Panc1 (cell line): ENCODE measurements at regions not wholly inside any gene's neighbourhood (a gene's known extent, or its start where the extent isn't known, plus 50 kb on each side); places are given as distances from the start of the nearest gene placed in this dataset.

Experiments
- POLR2AphosphoS5 ChIP-seq: IDR thresholded peaks from 2 replicates; pipeline ENCODE4 v1.6.1; 2012; ENCODE audit warnings: mild to moderate bottlenecking, low read depth, low read length, moderate library complexity
- SIN3A ChIP-seq: IDR thresholded peaks from 2 replicates; pipeline ENCODE4 v1.6.1; 2012; ENCODE audit warnings: low read depth, mild to moderate bottlenecking, low read length, moderate library complexity, borderline replicate concordance; ENCODE audit not compliant: insufficient read depth
- TF ChIP-seq, protein P1 (sequence below), 2 experiments: IDR thresholded peaks; 2 replicates each; pipeline ENCODE4 v1.6.1; 2011 to 2012; ENCODE audit warnings: low read depth in 2 of 2, control low read depth in 1 of 2, low read length in 1 of 2, mild to moderate bottlenecking in 1 of 2, moderate library complexity in 1 of 2; ENCODE audit not compliant: insufficient read depth in 1 of 2
- TF ChIP-seq, protein P2 (sequence below): fragments of 450-650 bp; IDR thresholded peaks from 2 replicates; pipeline ENCODE4 v1.5.1; 2017; ENCODE audit warnings: mild to moderate bottlenecking

DNA sequence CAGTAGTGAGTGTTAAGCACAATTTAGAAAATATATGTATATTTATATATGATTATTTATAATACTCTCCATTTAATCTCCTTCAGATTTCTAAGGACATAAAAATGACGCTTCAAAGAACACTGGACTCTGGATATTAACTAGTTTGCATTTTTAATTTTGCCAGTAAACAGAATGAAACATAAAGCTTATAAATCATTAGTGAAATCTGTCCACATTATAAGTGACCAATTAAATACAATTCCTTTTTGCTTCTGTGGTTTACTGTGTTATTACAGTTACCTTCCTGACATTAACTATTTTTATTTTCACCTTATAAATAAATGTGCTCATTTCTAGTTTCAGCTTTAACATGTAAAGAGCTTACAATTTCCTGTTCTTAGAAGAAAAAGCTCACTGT lies 1081.1 kb upstream of the EPHA6 start:
- TF ChIP-seq POLR2AphosphoS5, result no peak
- TF ChIP-seq, protein P1, sequence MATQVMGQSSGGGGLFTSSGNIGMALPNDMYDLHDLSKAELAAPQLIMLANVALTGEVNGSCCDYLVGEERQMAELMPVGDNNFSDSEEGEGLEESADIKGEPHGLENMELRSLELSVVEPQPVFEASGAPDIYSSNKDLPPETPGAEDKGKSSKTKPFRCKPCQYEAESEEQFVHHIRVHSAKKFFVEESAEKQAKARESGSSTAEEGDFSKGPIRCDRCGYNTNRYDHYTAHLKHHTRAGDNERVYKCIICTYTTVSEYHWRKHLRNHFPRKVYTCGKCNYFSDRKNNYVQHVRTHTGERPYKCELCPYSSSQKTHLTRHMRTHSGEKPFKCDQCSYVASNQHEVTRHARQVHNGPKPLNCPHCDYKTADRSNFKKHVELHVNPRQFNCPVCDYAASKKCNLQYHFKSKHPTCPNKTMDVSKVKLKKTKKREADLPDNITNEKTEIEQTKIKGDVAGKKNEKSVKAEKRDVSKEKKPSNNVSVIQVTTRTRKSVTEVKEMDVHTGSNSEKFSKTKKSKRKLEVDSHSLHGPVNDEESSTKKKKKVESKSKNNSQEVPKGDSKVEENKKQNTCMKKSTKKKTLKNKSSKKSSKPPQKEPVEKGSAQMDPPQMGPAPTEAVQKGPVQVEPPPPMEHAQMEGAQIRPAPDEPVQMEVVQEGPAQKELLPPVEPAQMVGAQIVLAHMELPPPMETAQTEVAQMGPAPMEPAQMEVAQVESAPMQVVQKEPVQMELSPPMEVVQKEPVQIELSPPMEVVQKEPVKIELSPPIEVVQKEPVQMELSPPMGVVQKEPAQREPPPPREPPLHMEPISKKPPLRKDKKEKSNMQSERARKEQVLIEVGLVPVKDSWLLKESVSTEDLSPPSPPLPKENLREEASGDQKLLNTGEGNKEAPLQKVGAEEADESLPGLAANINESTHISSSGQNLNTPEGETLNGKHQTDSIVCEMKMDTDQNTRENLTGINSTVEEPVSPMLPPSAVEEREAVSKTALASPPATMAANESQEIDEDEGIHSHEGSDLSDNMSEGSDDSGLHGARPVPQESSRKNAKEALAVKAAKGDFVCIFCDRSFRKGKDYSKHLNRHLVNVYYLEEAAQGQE (IDR thresholded peaks at IDR 0.05; ENCODE audit: insufficient read depth in 1 of 2, low read depth in 2 of 2, low read length in 1 of 2), result no peak
- TF ChIP-seq, protein P2, sequence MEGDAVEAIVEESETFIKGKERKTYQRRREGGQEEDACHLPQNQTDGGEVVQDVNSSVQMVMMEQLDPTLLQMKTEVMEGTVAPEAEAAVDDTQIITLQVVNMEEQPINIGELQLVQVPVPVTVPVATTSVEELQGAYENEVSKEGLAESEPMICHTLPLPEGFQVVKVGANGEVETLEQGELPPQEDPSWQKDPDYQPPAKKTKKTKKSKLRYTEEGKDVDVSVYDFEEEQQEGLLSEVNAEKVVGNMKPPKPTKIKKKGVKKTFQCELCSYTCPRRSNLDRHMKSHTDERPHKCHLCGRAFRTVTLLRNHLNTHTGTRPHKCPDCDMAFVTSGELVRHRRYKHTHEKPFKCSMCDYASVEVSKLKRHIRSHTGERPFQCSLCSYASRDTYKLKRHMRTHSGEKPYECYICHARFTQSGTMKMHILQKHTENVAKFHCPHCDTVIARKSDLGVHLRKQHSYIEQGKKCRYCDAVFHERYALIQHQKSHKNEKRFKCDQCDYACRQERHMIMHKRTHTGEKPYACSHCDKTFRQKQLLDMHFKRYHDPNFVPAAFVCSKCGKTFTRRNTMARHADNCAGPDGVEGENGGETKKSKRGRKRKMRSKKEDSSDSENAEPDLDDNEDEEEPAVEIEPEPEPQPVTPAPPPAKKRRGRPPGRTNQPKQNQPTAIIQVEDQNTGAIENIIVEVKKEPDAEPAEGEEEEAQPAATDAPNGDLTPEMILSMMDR, result no peak
- TF ChIP-seq SIN3A, result no peak
